SJSA1 (cell line): ENCODE measurements at regions not wholly inside any gene's neighbourhood (a gene's known extent, or its start where the extent isn't known, plus 50 kb on each side); places are given as distances from the start of the nearest gene placed in this dataset.
A peak's percentile ranks its signal among the peaks of the same experiment; 100 is the strongest.

Experiments used
- DNase-seq, 2 experiments: peaks; one replicate each; pipeline ENCODE4 v3.0.0-alpha.2; 2015 to 2020; ENCODE audit warnings: low spot score in 2 of 2, low read depth in 1 of 2
- H3K27ac ChIP-seq: fragments of 250-450 bp; sonication (Bioruptor Pico); 2 replicates; pipeline ENCODE4 v1.5.1; 2020; ENCODE audit warnings: mild to moderate bottlenecking, moderate library complexity
- H3K27me3 ChIP-seq: fragments of 250-450 bp; sonication (Bioruptor Pico); replicated peaks from 2 replicates; pipeline ENCODE4 v1.5.1; 2020; ENCODE audit warnings: mild to moderate bottlenecking, moderate library complexity
- H3K36me3 ChIP-seq: fragments of 250-450 bp; sonication (Bioruptor Pico); 2 replicates; pipeline ENCODE4 v1.5.1; 2020; ENCODE audit warnings: mild to moderate bottlenecking
- H3K4me1 ChIP-seq: fragments of 250-450 bp; sonication (Bioruptor Pico); replicated peaks from 2 replicates; pipeline ENCODE4 v1.6.1; 2021; ENCODE audit warnings: mild to moderate bottlenecking
- H3K4me3 ChIP-seq: fragments of 250-450 bp; sonication (Bioruptor Pico); 2 replicates; pipeline ENCODE4 v1.5.1; 2020; ENCODE audit warnings: mild to moderate bottlenecking
- H3K9me3 ChIP-seq: fragments of 250-450 bp; sonication (Bioruptor Pico); replicated peaks from 2 replicates; pipeline ENCODE4 v1.5.1; 2020; ENCODE audit warnings: mild to moderate bottlenecking

DNA sequence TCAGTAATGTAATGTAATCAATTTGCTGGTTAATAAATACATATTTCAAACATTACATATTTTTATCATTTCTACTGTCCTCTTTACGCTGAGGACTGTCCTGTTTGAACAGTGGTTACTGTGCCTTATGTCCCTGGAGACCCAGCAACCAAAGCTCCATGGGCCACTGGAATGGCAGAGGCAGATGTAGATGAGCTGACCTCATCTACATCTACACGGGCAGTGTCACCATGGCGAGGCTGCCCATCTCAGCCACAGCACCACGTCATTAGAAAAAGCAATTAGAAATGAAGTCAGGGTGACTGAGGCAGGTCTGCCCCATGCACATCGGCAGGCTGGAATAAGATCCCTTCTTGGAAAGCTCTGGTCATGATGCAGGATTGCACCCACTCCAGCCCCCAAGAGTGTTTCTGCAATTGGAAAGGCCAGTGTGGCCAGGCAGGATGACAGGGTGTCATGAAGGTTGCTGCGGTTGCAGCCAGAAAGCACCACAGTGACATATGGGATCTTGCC, 237.5 kb downstream of the NDUFA10 start:
- H3K9me3 ChIP-seq = no peaks in the 10 kb centered on the region
- peak in 1 of 2 experiments; percentile 15 for DNase-seq
- H3K4me1 ChIP-seq = no peaks in the 10 kb centered on the region
- no peaks in the 10 kb centered on the region for H3K36me3 ChIP-seq
- H3K4me3 ChIP-seq = no peak overlapping the region
- H3K27me3 ChIP-seq = peaks cover 9% of the 10 kb centered on the region; the same call in 1 of the 2 replicates
- no peak overlapping the region for H3K27ac ChIP-seq

DNA sequence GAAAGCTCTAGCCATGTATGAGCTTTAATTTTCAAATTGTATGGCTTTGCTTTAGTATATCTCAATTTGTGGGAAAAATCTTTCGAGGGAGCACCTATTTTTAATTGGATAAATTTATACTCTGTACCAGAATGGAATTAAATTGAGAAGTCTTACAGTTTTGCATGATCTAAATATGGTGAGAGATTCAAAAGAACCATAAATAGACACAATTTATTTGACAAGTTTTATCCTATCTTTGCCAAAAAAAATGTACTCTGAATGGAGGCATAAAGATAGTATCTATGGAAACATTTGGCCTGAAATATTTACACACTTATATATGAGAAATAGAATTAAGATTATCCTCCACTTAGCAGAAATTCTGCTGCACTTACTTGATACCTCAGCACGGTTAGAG, 238.4 kb downstream of the NDUFA10 start:
- no peaks in the 10 kb centered on the region for H3K9me3 ChIP-seq
- H3K36me3 ChIP-seq = no peaks in the 10 kb centered on the region
- DNase-seq = no peak
- H3K4me1 ChIP-seq = no peaks in the 10 kb centered on the region
- H3K27me3 ChIP-seq = peaks cover 13% of the 10 kb centered on the region; the same call in 1 of the 2 replicates
- no peak overlapping the region for H3K27ac ChIP-seq
- no peak overlapping the region for H3K4me3 ChIP-seq

DNA sequence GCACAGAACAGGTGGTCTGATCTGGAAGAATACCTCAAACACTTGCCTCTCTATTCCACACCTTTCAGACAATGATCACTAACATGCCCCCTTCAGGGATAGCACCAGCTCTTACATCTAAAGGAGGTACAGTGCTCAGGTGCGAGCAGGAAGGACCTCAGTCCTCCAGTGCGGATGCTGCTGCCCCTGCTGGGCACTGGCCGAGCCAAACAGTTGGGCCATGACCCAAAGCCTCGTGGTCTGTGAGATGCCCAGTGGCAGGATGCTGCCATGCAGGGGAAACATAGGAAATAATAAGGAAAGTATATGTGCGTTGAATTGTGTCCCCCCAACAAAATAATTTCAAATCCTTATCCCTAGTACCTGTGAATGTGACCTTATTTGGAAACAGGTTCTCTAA, 243.7 kb downstream of the NDUFA10 start:
- Histone ChIP-seq H3K27me3 (0 out of 2 replicates have a peak, but pooled peaks cover 11% of the 10 kb centered on the region), H3K36me3 (no peaks in the 10 kb centered on the region), H3K9me3 (no peaks in the 10 kb centered on the region), H3K27ac (no peak overlapping the region), H3K4me1 (no peaks in the 10 kb centered on the region; the same call in 1 of the 2 replicates), H3K4me3 (no peak overlapping the region)
- peak in 1 of 2 experiments; percentile 32 for DNase-seq

DNA sequence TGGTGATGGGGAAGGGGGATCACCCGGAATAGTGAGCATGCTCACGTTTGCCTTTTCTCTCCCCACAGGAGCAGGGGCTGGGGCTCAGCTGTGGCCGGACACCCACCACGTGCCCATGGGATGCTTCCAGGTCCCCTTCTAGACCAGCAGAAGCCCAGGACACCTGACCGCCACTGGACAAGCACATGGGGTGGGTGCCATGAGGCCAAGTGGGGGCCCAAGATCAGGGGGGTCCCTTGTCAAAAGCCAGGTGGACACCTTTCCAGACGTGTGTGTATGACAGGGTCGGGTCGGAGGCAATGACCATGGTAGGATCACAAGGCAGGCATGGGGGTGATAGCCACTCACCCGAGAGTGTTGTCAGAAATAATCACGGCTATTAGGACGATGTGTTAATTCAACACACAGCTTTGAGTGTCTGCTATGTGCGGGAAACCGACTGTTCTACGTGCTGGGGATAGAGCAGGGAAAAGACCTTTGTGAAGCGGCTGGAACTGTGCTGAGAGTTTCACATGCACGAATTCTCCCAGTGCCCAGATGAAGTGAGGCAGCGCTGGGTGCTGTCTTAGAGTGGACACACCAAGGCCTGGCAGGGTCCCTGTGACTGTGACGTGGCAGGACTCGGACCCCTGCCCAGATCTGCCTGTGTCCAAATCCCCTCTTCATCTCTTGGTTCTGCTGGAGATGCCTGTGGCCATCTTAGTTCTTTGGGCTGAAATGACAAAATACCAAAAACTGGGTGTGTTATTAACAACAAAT, 244.7 kb downstream of the NDUFA10 start:
- no peaks in the 10 kb centered on the region for H3K36me3 ChIP-seq
- H3K4me1 ChIP-seq = peaks cover 5% of the 10 kb centered on the region
- no peak overlapping the region for H3K4me3 ChIP-seq
- H3K27me3 ChIP-seq = peaks cover 19% of the 10 kb centered on the region; the same call in 1 of the 2 replicates
- no peaks in the 10 kb centered on the region for H3K9me3 ChIP-seq
- peak in 1 of 2 experiments; percentile 32 for DNase-seq
- no peak overlapping the region for H3K27ac ChIP-seq

DNA sequence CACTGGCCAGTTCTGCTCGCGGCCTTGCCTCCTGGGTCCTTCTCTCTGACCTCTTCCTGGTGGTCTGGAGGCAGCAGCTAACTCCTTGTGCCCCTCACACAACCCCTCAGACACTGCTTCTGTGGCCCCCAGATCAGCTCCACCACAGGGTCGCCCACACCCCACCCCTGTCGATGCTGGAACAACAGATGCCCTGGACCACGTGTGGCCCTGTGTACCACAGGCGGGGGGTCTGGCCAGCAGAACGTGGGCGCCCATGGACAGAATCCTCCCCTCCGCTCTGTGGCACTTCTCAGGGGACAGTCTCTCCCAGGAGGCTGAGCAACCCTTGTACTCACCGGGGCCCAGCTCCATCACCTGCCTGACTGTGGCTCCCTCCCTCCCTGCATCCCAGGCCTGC, 245.6 kb downstream of the NDUFA10 start:
- no peak overlapping the region for H3K27ac ChIP-seq
- DNase-seq = peak in 1 of 2 experiments; percentile 41
- H3K36me3 ChIP-seq = no peaks in the 10 kb centered on the region
- peaks cover 27% of the 10 kb centered on the region; the same call in 1 of the 2 replicates for H3K27me3 ChIP-seq
- H3K4me1 ChIP-seq = peaks cover 7% of the 10 kb centered on the region
- H3K4me3 ChIP-seq = no peak overlapping the region
- H3K9me3 ChIP-seq = no peaks in the 10 kb centered on the region

DNA sequence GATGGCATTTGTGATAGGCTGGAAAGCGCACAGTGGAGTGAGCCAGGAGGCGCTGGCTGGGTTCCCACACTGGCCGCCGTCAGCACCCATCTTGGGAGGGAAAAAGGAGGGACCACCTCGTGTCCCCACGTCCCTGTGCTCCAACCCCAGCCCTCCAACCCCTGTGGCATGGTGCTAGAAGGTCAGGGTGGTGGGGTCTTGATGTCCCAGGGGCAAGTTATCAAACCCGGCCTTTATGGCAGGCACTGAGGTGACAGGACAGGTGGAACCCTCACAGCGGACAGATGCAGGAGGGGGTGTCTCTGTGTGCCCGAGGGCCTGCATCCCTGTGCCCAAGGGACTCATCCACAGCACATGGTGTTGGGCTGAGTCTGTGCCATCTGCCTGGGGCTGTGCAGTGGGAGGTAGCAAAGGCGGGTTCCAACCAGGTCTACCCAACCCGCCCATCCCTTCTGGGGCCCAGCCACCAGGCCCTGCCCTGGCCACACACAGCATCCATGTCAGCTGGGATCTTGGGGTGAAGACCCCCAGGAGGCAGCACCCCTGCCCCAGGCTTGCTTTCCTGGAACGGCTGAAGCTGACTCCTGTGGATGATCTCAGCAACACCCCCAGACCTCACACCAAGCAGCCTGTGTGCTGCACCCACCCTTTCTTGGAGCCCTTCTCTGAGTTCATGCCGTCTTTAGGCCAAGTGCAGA, 246.1 kb downstream of the NDUFA10 start:
- Histone ChIP-seq H3K27ac (no peak overlapping the region), H3K4me3 (no peak overlapping the region), H3K9me3 (no peaks in the 10 kb centered on the region), H3K4me1 (peaks cover 7% of the 10 kb centered on the region), H3K36me3 (no peaks in the 10 kb centered on the region), H3K27me3 (peaks cover 31% of the 10 kb centered on the region; the same call in 1 of the 2 replicates)
- DNase-seq = peak in 1 of 2 experiments; percentile 36

DNA sequence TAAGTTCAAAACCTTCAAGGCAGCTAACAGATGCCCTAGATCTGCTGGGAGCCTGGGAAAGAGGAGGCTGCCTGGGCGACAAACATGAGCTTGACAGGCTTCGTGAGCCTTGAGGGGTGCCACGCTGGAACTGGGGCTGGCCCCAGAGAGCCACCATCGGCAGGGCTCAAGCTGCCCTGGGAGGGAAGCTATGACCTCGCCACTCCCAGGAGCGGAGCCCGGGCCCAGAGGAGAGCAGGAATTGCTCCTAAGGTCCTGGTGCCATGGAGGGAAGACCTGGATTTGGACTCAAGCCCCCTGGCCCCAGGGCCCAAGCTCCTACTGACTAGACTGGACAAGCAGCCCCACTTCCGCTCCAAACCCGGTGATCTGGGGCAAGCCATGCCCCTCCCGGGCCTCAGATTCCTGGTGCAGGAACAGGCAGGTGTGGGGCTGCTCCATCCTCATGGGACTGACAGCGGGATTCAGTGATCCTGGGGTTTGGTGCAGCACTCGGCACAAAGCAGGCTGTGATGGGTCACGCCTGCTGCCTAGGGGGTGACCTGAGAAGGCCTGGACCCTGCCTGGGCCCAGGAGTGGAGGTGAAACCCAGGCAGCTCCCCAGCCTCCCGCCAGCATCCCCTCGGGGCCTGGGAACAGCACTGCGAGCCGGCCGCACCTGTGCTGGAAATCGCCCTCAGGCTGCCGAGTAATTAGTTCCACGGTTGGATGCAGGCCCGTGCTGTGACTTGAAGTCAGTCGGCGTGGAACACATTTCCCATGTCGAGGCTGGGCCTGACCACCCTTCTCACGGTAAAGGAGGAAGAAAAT, 246.9 kb downstream of the NDUFA10 start:
- H3K36me3 ChIP-seq = no peaks in the 10 kb centered on the region
- peaks cover 31% of the 10 kb centered on the region; the same call in 1 of the 2 replicates for H3K27me3 ChIP-seq
- H3K9me3 ChIP-seq = no peaks in the 10 kb centered on the region
- H3K27ac ChIP-seq = no peak overlapping the region
- H3K4me3 ChIP-seq = no peak overlapping the region
- DNase-seq = peak in 1 of 2 experiments; percentile 35
- H3K4me1 ChIP-seq = peaks cover 7% of the 10 kb centered on the region

DNA sequence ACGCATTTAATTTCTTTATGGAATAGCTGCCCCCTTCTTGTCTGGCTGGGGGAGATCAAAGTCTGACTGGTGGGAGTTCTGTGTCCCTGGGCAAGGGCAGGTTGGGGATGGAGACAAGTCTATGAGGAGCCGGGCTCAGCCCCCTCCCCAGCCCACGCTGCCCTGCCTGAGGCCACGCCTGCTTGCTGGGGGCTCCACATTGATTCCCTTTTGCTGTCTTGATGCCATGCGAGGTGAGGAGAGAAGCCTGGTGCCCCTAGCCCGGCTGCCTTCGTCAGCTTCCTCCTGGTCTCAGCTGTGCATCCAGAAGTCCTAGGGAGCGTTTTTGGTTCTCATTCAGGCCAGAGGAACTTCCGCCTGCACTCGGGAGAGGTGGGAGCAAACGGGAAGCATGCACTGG, 247.9 kb downstream of the NDUFA10 start:
- Histone ChIP-seq H3K4me3 (no peak overlapping the region), H3K9me3 (no peaks in the 10 kb centered on the region), H3K27me3 (peaks cover 26% of the 10 kb centered on the region; the same call in 1 of the 2 replicates), H3K36me3 (no peaks in the 10 kb centered on the region), H3K4me1 (peaks cover 7% of the 10 kb centered on the region), H3K27ac (no peak overlapping the region)
- peak in 1 of 2 experiments; percentile 25 for DNase-seq

DNA sequence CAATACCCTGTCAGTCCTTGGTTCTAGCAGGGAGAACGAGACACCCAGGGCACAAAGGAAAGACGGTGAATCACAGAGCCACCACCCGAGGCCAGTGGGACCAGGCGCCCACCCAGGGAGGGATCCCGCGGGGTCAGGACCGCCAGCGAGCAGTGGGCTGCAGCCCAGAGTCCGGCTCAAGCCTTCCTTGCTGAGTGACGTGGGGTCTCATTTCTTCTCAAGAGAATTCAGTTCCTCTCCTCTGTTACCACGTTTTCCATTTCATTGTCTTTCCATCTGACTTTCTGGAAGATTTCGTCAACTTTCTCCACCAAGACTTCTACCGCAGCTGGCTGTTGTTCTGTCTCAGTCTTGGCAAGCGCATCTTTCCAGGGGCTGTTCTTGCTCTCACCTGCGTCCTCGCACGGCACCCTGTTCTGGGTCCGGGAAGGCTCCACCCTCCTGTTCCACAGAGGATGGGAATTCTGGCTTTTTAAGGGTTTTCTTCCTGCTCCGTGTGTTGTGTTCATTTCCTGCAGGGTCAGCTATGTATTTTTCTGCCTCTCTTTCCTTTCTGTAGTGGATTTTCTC, 248.6 kb downstream of the NDUFA10 start:
- H3K36me3 ChIP-seq = no peaks in the 10 kb centered on the region
- H3K9me3 ChIP-seq = no peaks in the 10 kb centered on the region
- H3K4me1 ChIP-seq = peaks cover 7% of the 10 kb centered on the region
- peak in 1 of 2 experiments; percentile 37 for DNase-seq
- H3K4me3 ChIP-seq = no peak overlapping the region
- no peak overlapping the region for H3K27ac ChIP-seq
- H3K27me3 ChIP-seq = peaks cover 21% of the 10 kb centered on the region; the same call in 1 of the 2 replicates

DNA sequence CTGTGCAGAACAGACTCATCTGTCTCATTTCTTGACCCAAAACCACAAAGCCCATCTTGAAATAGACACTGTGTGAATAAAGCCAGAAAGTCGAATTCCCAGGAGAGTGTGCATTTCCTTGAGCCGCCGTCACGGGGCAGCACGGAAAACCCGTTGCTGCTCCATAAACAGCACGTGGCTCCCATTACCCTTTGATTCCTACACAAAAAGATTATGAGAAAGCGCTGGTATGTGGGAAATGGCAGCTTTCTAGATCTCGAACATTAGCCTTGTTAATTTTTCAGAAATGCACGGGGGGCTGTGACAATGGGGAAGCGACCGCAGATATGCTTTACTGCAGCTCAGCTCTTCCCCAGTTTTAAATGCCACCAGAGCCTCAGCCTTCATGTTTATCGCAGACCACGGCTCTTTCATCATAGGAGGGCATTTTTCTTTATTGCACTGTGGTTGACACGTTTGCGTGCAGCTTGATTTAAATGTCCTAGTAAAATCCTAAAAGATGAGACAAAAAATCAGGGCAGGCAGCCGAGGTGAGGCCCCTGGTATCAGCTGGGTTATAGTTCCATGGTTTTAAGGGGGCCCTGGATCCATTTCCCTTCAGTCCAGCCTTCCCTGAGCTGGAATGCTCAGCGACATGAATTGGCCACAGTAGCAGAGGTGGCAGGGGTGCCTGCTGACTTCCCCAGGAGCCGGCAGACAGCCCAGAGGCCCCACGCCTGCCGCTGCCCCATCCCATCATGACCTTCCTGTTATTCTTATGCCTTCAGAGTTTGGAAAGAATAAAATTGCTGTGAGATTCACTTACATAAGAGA, 249.3 kb downstream of the NDUFA10 start:
- Histone ChIP-seq H3K27ac (no peak overlapping the region), H3K4me1 (peaks cover 7% of the 10 kb centered on the region), H3K4me3 (no peak overlapping the region), H3K36me3 (no peaks in the 10 kb centered on the region), H3K9me3 (no peaks in the 10 kb centered on the region), H3K27me3 (peaks cover 21% of the 10 kb centered on the region; the same call in 1 of the 2 replicates)
- peak; percentile 11 to 28 for DNase-seq

DNA sequence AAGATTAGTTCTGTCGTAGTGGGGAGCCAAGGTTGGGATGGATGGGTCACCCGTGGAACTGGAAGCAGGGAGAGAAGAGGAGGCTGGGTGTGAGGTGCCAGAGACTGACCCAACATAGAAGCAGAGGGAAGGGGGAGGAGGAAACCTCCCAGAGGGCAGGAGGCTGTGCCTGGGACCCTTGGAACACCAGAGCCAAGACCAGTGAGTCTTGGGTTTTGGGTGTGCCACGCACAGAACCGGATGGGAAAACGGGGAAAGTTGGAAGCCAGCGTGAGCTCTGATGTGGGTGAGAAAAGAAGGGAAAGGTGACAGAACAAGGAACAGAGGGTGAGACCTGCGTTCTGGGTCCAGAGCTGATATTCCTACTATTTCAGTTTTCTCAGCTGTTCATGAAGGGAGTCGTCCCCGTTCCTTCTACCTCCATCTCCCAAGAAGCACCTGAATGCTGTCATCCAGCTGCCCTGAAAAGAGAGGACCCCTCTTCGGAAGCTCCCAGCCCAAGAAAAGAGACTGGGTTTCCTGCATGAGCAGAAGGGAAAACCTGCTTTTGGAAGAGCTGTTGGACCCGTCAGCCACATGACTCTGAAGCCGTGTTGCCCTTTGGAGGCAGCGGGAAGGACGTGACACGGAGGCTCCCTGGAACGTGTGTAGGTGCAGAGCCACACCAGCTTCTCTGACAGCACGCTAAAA, 250.1 kb downstream of the NDUFA10 start:
- H3K36me3 ChIP-seq = no peaks in the 10 kb centered on the region
- peak in 1 of 2 experiments; percentile 21 for DNase-seq
- H3K9me3 ChIP-seq = no peaks in the 10 kb centered on the region
- H3K4me3 ChIP-seq = no peak overlapping the region
- H3K4me1 ChIP-seq = peaks cover 7% of the 10 kb centered on the region
- H3K27ac ChIP-seq = no peak overlapping the region
- H3K27me3 ChIP-seq = peaks cover 21% of the 10 kb centered on the region; the same call in 1 of the 2 replicates

DNA sequence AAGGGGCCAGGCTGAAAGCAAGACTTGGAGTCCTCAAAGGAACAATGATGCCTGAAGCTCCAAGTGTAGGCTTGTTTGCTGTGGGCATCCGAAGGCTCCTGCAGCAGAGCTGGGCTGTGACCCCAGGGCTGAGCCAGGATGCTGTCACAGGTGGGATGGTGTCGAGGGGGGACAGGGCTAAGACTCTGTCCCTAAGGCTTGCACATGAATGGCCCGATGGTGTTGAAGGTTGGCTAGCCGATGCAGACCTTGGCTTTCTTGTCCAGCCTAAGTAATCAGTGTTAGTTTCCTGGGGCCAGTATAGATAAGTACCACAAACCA, 251.0 kb downstream of the NDUFA10 start:
- Histone ChIP-seq H3K36me3 (no peaks in the 10 kb centered on the region), H3K4me3 (no peak overlapping the region), H3K9me3 (no peaks in the 10 kb centered on the region), H3K27ac (no peak overlapping the region), H3K4me1 (peaks cover 7% of the 10 kb centered on the region), H3K27me3 (peaks cover 23% of the 10 kb centered on the region; the same call in 1 of the 2 replicates)
- no peak for DNase-seq
